HG03520 (cell line): ENCODE measurements at regions not wholly inside any gene's neighbourhood (a gene's known extent, or its start where the extent isn't known, plus 50 kb on each side); places are given as distances from the start of the nearest gene placed in this dataset.
"Not testable (repeated sequence)": the region's sequence is repeated elsewhere in the genome, so short reads cannot be mapped to it uniquely, and the experiment has no call there.

ENCODE experiments used
- ATAC-seq: cut with Tn5 transposase; IDR thresholded peaks from one replicate; pipeline ENCODE4 v1.9.1; 2021; ENCODE audit warnings: mild to moderate bottlenecking, moderate library complexity; ENCODE audit not compliant: unreplicated experiment

GRCh38 chr14:97946641-97947040, 1149.5 kb downstream of the VRK1 start:
- no peak for ATAC-seq

- ATAC-seq: no peak
Observed at GRCh38 chr14:97948841-97949240, 1151.7 kb downstream of the VRK1 start.

DNA sequence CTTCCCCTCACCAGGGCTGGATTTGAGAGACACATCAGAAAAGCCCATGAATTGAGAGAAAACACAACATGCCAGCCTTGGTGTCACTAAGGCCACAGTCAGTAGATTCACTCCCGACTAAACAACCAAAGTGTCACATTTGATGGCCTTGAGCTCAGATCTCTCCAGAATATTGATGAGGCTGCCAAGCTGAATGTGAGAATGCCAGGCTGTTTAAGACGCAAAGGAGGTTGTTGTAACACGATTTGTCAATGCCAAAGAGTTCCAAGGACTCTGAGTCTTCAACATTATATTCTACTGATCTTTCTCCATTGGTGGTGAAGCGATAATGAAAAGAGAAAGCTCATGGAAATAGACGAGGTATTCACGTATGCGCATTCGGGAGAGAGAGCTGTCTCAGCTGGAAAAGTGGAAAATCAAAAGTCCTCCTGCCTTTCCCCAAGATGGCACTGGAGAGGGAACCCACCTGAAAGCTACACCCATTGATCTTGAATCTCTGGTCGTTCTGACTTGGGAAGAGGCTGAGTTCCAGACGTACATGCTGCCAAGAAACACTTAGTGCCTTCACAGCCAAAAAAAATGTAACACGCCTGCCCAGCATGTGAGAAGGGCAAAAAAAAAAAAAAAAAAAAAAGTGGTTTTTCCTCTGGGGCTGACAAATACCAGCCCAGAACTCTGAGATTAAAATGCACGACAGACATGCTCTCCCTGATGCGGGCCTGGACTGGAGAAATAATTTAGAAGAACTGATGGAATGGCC, 1159.6 kb downstream of the VRK1 start:
- no peak for ATAC-seq

DNA sequence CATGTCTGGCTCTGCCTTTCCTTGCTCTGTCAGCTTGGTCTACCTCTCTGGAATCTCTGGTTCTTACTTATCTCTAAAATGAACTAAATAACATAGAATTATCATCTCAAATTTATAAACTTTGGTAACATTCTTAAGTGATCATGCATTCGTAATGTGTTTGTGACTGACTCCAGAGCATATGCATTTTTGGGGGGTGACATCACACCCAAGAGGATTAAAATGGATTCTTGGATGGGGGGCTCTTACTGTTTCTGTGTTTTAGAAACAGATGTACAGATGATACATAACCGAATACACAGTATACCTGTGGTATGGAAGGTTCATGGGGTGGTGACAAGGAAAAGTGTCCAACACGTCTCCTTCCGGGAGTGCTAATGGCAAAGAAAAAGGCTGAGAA, 1162.1 kb downstream of the VRK1 start:
- ATAC-seq: no peak

DNA sequence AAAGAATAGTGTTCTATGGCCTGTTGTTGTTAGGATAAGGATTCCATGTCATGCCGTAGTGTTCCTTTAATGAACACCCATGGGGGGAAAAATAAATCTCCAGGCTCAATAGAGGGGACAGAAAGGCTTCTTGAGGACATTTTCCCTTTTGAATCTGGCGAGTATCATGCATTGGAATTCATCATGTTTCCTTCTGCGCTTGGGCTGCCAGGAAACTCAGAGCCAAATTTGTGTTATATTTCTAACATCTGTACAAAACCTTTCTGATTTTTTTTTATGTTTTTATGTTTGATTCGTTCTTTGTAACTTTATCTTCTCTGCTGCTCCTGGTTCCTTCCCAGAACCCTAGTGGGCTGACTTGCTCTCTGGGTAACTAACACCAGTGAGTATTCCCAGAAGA, 1163.3 kb downstream of the VRK1 start:
- ATAC-seq: no peak

DNA sequence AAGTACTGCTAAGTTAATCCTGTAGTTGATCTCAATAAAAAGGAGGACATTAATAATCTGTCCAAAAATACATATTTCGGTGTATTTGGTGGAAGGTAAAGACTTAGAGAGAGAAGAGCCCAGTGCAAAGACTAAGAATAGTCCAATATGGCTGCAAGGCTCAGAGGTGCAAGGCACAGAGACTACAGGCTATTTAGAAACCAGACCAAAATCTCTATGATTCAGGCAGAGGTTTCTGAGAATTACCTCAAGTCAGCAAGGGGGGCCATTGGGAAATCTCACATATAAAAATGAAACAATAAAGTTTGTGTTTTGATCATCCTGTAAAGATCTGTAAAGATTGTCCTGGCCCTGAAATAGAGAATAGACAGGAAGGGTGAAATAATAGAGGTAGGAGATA, 1173.0 kb downstream of the VRK1 start:
- ATAC-seq: no peak

GRCh38 chr14:97975216-97975615, 1178.0 kb downstream of the VRK1 start:
- ATAC-seq: no peak

- no peak for ATAC-seq
Observed at GRCh38 chr14:97975962-97976361, 1178.8 kb downstream of the VRK1 start.

DNA sequence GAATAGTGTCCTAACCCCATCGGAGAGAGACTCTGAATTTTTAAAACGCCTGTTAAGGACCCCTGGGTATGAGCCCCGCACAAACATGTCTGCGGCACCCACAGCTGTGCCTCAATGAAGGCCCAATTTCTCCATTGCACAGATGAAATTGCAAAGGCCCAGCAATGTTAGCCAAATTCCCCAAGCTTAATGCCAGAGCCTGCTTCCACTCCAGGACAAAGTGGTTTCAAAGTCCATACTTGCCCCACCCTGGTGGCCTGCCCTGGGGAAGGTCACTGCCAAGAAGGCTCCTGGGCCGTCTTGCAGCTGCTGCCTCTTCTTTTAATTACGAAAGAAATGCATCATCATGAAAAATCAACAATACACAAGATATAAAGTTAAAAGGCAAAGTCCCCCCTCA, 1179.7 kb downstream of the VRK1 start:
- no peak for ATAC-seq

DNA sequence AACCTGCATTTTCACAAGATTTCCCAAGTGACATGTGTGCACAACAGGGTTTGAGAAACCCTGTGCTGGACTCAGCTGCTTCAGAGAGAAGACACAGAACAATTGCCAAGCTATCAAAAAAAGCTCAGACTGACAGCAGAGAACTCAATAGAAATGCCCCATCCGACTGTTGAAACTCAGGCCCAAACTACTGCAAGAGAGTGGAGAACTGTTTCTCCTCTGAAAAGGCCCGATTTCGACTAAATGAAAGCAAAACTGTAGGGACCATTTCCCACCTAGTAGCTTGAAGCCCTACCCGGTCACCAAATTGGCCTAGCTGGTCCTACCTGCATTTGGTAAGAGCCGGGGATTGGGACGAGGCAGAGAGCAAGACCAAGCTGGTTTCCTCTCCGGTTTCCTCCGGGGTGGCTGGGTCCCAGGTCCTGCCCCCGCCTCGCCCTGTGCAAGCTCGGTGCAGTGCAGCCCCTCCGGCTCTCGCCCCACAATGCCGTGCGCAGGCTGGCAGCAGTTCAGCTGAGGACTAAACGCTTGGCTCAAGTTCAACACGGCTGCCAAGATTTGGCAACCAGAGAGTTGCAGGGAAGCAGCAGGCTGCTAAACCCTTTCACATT, 1180.6 kb downstream of the VRK1 start:
- ATAC-seq: no peak

DNA sequence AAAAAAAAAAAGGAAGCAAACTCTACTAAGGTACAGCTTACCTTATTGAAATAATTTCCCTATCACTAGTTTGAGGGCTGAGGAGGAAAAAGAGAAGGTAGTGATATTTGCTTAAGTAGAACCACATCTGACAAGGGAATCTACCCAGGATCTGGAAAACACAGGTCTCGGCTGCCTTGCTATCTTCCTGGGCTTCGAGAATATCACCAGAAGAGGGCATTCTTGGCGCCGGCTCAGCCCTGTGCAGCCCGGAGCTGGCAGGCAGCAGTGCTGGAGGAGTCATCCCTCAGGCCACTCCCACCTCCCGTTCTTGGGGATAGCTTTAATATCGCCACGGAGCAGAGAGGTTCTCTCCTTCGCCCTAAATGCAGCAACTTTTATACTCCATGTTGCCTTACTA, 1181.2 kb downstream of the VRK1 start:
- ATAC-seq: no peak

DNA sequence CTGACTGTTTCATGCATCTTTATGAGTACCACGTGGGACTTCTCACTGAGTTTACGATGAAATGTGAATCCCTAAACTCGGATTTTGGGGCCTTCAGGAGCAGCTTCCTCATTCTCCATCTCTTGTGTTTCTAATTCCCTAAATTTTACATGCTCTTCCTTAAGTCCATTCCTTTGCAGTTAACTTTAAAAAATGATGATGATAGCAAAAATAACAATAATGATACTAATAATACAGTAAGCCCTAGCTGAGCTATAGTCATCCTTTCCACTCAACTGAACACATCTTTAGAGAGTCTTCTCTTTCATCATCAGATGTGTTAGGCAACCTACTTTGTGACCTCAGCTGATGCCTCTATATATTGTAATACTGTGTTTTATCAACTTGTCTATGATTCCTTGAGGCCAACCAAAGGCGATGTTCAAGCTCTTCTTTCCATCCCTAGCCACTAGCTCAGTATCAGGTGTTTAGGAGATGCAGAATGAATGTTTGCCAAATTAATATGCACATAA, 1196.4 kb downstream of the VRK1 start:
- ATAC-seq: no peak

DNA sequence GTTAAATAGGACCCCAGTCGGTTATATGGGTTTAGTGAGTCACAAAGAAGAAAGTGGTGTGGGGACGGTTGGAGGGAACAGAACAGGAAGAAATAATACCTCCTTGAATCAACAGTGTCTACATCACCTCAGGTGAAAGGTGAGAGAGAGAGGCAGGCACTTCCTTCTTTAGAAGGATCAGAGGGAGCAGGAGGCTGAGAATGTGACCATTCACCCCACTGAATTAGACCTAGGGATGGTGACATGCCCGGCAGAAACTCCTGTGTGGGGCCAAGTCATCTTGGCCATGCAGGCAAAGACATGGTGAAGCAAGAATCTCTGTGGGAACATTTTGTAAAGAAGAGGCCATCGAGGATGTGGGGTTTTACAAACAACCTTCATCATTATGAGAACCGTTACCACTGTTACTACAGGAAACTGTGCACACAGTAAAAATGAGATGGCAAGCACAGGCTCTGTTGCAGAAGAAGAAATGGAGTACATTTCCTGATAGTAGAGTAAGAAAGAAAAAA, 1196.9 kb downstream of the VRK1 start:
- no peak for ATAC-seq

- no peak for ATAC-seq
Observed at GRCh38 chr14:97995038-97995437, 1197.9 kb downstream of the VRK1 start.

DNA sequence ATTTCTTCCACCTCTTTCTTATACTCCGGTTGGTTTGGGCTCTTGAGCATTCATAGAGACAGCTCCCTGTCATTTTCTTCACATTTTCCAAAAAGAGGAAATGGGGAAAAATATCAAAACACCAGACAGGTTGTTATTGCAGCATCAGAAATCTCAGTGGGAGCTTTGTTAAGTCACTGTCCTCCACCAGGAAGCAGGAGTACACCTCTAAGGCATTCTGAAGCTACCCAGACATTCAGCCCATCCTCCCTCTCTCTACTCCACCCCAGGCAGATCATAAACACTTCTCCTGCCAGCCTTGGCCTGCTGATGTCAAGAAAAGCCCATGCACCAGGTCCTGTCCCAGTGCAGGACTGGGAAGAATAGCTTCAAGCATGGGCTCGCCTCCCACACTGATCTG, 1198.3 kb downstream of the VRK1 start:
- ATAC-seq: no peak

- ATAC-seq: no peak
Observed at GRCh38 chr14:98006008-98006407, 1208.8 kb downstream of the VRK1 start.

DNA sequence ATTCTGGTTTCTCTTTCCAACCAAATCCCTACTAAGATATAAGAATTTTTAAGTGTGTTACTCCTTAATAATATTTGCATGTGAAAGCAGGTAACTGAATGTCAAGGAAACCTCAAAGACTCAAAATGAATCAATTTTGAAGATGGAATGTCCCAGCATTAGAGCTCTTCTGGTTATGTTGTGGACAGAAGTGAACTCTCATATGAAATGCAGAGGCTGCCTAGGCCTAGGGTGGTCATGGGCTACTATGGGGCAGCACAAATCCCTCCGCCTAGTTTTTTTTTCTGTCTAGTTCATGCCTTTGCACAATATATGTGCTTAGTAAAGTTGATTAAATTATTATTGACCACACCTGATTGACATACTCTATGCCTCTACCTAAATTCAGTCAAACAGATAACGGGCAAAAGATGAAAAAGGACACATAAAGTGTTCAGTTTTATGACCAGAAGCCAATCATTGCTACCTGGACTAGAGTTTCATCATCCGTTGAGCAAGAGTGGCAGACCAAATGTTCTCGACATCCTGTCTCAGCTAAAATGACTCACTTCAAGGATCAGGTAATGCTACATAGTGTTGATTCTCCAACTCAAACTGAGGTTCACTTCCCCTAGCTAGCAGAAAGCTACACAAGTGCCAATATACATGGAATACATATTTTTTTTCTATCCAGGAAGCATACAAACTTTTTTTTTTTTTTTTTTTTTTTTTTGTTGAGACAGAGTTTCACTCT, 1211.4 kb downstream of the VRK1 start:
- ATAC-seq: no peak

DNA sequence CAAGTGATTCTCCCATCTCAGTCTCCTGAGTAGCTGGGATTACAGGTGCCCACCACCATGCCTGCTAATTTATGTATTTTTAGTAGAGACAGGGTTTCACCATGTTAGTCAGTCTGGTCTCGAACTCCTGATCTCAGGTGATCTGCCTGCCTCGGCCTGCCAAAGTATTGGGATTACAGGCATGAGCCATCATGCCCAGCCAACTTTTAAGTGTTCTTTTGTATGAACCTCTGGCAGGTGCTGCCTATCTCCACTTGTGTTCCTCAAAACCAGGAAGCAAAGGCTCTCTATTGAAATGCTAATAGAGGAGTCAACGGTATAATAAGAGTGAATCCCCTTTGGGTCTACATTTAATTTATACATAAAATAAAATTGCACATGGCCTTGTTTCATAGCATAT, 1212.0 kb downstream of the VRK1 start:
- ATAC-seq: not testable (repeated sequence)

GRCh38 chr14:98010784-98011183, 1213.6 kb downstream of the VRK1 start:
- no peak for ATAC-seq

- ATAC-seq: no peak
Observed at GRCh38 chr14:98014851-98015615, 1217.9 kb downstream of the VRK1 start.

DNA sequence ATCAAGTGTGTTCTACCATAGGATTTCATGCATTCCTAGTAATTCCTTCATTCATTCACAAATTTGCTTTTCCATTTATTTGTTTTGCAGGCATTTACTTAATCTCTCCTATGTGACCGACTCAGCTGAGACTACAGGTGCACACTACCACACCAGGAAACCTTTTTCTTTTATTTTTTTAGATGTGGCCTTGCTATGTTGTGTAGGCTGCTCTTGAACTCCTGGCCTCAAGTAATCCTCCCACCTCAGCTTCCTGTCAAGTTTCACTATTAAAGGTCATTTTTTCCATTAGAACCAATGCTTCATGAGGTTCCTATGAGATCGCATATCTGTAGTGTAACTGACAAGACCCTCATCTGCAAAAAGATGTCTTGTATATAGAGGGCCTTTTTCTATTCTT, 1218.7 kb downstream of the VRK1 start:
- no peak for ATAC-seq
